HCT116 (cell line): ENCODE measurements at regions not wholly inside any gene's neighbourhood (a gene's known extent, or its start where the extent isn't known, plus 50 kb on each side); places are given as distances from the start of the nearest gene placed in this dataset.

Source experiments
- ATAC-seq: fragments of 200-7000 bp; cut with Tn5 transposase; 2 replicates; pipeline ENCODE4 v1.9.1; 2020; ENCODE audit warnings: mild to moderate bottlenecking, moderate library complexity
- BruUV-seq: library from RNA; stranded (reverse); fragments of 400-500 nt; replicated peaks from 2 replicates; lab custom pipeline; 2021; lab: Mats Ljungman, UMichigan
- CTCF ChIA-PET: fragments of 300-600 bp; sonication (Branson Sonifier 250); formaldehyde crosslinking; loops from one replicate; lab custom pipeline; 2021; ENCODE audit warnings: antibody characterized with exemption; lab: Charles Lee
- POLR2A ChIA-PET: fragments of 300-600, 350-600 bp; sonication (Branson Sonifier 250); formaldehyde crosslinking; loops from one replicate; lab custom pipeline; 2021; ENCODE audit warnings: antibody characterized with exemption; lab: Charles Lee
- RAD21 ChIA-PET, 2 experiments: fragments of 300-600 bp; sonication (Branson Sonifier 250); formaldehyde crosslinking; loops; one replicate each; lab custom pipeline; 2023; ENCODE audit warnings: low total read pairs in 2 of 2; ENCODE audit not compliant: uncharacterized antibody in 2 of 2, unreplicated experiment in 2 of 2, low non-redundant PET in 1 of 2; lab: Charles Lee
- DNase-seq: peaks from one replicate; pipeline ENCODE4 v3.0.0-alpha.2; 2010; ENCODE audit warnings: low read depth, low spot score
- H2AFZ ChIP-seq: fragments of 200-600 bp; shearing (Covaris generic), sonication (generic); 2 replicates; pipeline ENCODE4 v1.6.1; 2017; ENCODE audit warnings: low read depth, mixed run types, mixed read lengths, antibody characterized with exemption, low read length; ENCODE audit not compliant: poor library complexity, severe bottlenecking
- H3K27ac ChIP-seq: 2 replicates; pipeline ENCODE4 v1.5.1; 2012; ENCODE audit warnings: low read depth, low read length
- H3K27me3 ChIP-seq: fragments of 200-600 bp; sonication (generic); 2 replicates; pipeline ENCODE4 v1.6.1; 2016; ENCODE audit warnings: mixed run types, low read length, mixed read lengths; ENCODE audit not compliant: insufficient read depth
- H3K36me3 ChIP-seq, 2 experiments: fragments of 200-500 bp in 1 of 2; fragments of 200-600 bp in 1 of 2; sonication (Bioruptor generic) in 1 of 2; sonication (generic) in 1 of 2; 2 replicates each; pipeline versions ENCODE4 v1.5.1 to v1.6.1; 2014 to 2016; ENCODE audit warnings: low read length in 2 of 2, inconsistent platforms in 1 of 2, mixed read lengths in 1 of 2, mixed run types in 1 of 2; ENCODE audit not compliant: insufficient read depth in 2 of 2, control insufficient read depth in 1 of 2
- H3K4me1 ChIP-seq, 2 experiments: fragments of 200-600 bp in 1 of 2; sonication (generic) in 1 of 2; 2 replicates each; pipeline versions ENCODE4 v1.5.1 to v1.6.1; 2012 to 2017; ENCODE audit warnings: low read length in 2 of 2, inconsistent platforms in 1 of 2, mild to moderate bottlenecking in 1 of 2, mixed read lengths in 1 of 2, mixed run types in 1 of 2, moderate library complexity in 1 of 2; ENCODE audit not compliant: insufficient read depth in 2 of 2, control insufficient read depth in 1 of 2
- H3K4me2 ChIP-seq: fragments of 200-600 bp; sonication (generic); 2 replicates; pipeline ENCODE4 v1.6.1; 2017; ENCODE audit warnings: mixed run types, low read length, mixed read lengths
- H3K4me3 ChIP-seq, 2 experiments: fragments of 200-600 bp in 1 of 2; sonication (generic) in 1 of 2; replicated peaks in 1 of 2; 2 replicates each; pipeline ENCODE4 v1.5.1; 2011 to 2016; ENCODE audit warnings: low read length in 2 of 2, control low read depth in 1 of 2, low read depth in 1 of 2, mild to moderate bottlenecking in 1 of 2, mixed read lengths in 1 of 2, mixed run types in 1 of 2
- H3K79me2 ChIP-seq: fragments of 200-600 bp; sonication (generic); 2 replicates; pipeline ENCODE4 v1.6.1; 2017; ENCODE audit warnings: mild to moderate bottlenecking, mixed run types, low read length, moderate library complexity, mixed read lengths; ENCODE audit not compliant: insufficient read depth
- H3K9ac ChIP-seq: fragments of 200-600 bp; sonication (generic); 2 replicates; pipeline ENCODE4 v1.6.1; 2016; ENCODE audit warnings: low read length, mixed read lengths
- H3K9me2 ChIP-seq: fragments of 200-600 bp; sonication (generic), shearing (Covaris generic); 2 replicates; pipeline ENCODE4 v1.6.1; 2017; ENCODE audit warnings: mixed run types, mild to moderate bottlenecking, moderate library complexity; ENCODE audit not compliant: insufficient read depth
- H3K9me3 ChIP-seq, 2 experiments: fragments of 200-500 bp in 1 of 2; fragments of 200-600 bp in 1 of 2; sonication (Bioruptor generic) in 1 of 2; sonication (generic) in 1 of 2; 2 replicates each; pipeline ENCODE4 v1.6.1; 2014 to 2017; ENCODE audit warnings: low read length in 2 of 2, mixed read lengths in 2 of 2, inconsistent platforms in 1 of 2, low read depth in 1 of 2, mild to moderate bottlenecking in 1 of 2, mixed run types in 1 of 2, moderate library complexity in 1 of 2; ENCODE audit not compliant: control insufficient read depth in 1 of 2, insufficient read depth in 1 of 2
- H4K20me1 ChIP-seq: fragments of 200-600 bp; sonication (generic), shearing (Covaris generic); 2 replicates; pipeline ENCODE4 v1.6.1; 2017; ENCODE audit warnings: mixed run types, mild to moderate bottlenecking, moderate library complexity; ENCODE audit not compliant: insufficient read depth
- CEBPB ChIP-seq: IDR thresholded peaks from 2 replicates; pipeline ENCODE4 v1.6.1; 2012; ENCODE audit warnings: low read depth
- EGR1 ChIP-seq: IDR thresholded peaks from 2 replicates; pipeline ENCODE4 v1.6.1; 2012; ENCODE audit warnings: low read depth
- ELF1 ChIP-seq: IDR thresholded peaks from 2 replicates; pipeline ENCODE4 v1.6.1; 2012; ENCODE audit warnings: low read depth, borderline replicate concordance
- EZH2 ChIP-seq: fragments of 200-600 bp; sonication (generic); IDR thresholded peaks from 2 replicates; pipeline ENCODE4 v1.6.1; 2017; ENCODE audit warnings: antibody characterized with exemption, mixed run types
- FOSL1 ChIP-seq: IDR thresholded peaks from 2 replicates; pipeline ENCODE4 v1.6.1; 2012; ENCODE audit warnings: low read depth
- POLR2A ChIP-seq: IDR thresholded peaks from 2 replicates; pipeline ENCODE4 v1.7.0; 2011; ENCODE audit warnings: borderline replicate concordance; ENCODE audit not compliant: insufficient read depth, insufficient read length; ENCODE audit errors: extremely low read depth
- POLR2AphosphoS5 ChIP-seq: IDR thresholded peaks from 2 replicates; pipeline ENCODE4 v1.6.1; 2011; ENCODE audit warnings: mild to moderate bottlenecking, low read depth, low read length, moderate library complexity
- RAD21 ChIP-seq: IDR thresholded peaks from 2 replicates; pipeline ENCODE4 v1.6.1; 2012; ENCODE audit warnings: low read depth, mild to moderate bottlenecking
- SIN3A ChIP-seq: IDR thresholded peaks from 2 replicates; pipeline ENCODE4 v1.6.1; 2012; ENCODE audit warnings: low read depth
- SP1 ChIP-seq: IDR thresholded peaks from 2 replicates; pipeline ENCODE4 v1.6.1; 2012; ENCODE audit warnings: low read depth
- SRF ChIP-seq: IDR thresholded peaks from 2 replicates; pipeline ENCODE4 v1.6.1; 2012; ENCODE audit warnings: low read depth
- TCF7L2 ChIP-seq: IDR thresholded peaks from 2 replicates; pipeline ENCODE4 v1.7.0; 2011; ENCODE audit warnings: borderline replicate concordance, inconsistent platforms; ENCODE audit not compliant: insufficient read depth, insufficient read length; ENCODE audit errors: extremely low read depth
- YY1 ChIP-seq: IDR thresholded peaks from 2 replicates; pipeline ENCODE4 v1.6.1; 2011; ENCODE audit warnings: low read length, low read depth, moderate library complexity, mild to moderate bottlenecking; ENCODE audit not compliant: insufficient replicate concordance; ENCODE audit errors: extremely low read depth
- ZFX ChIP-seq: fragments of 450-650 bp; IDR thresholded peaks from 2 replicates; pipeline ENCODE4 v1.6.1; 2017
- ZNF274 ChIP-seq: fragments of 200-500 bp; sonication (Bioruptor generic); IDR thresholded peaks from 2 replicates; pipeline ENCODE4 v1.6.1; 2014; ENCODE audit warnings: mild to moderate bottlenecking, low read depth, low read length, inconsistent platforms
- intact Hi-C: fragments of 100-400 bp; cut with micrococcal nuclease; formaldehyde crosslinking; loops from 2 replicates; pipeline ENCODE4 v1.10.0; 2022
- TF ChIP-seq, protein P1 (sequence below): IDR thresholded peaks from 2 replicates; pipeline ENCODE4 v1.6.1; 2012
- TF ChIP-seq, protein P2 (sequence below): IDR thresholded peaks from 2 replicates; pipeline ENCODE4 v1.6.1; 2011; ENCODE audit warnings: mild to moderate bottlenecking, low read length, moderate library complexity; ENCODE audit not compliant: insufficient replicate concordance; ENCODE audit errors: extremely low read depth
- TF ChIP-seq, protein P3 (sequence below), 3 experiments: fragments of 200-600 bp in 1 of 3; sonication (generic) in 1 of 3; IDR thresholded peaks in 2 of 3; conservative IDR thresholded peaks in 1 of 3; 2 replicates each; pipeline ENCODE4 v1.5.1; 2012 to 2017; ENCODE audit warnings: low read depth in 2 of 3, low read length in 2 of 3, antibody characterized with exemption in 1 of 3, borderline replicate concordance in 1 of 3, control low read depth in 1 of 3, mild to moderate bottlenecking in 1 of 3, mixed read lengths in 1 of 3, mixed run types in 1 of 3, moderate library complexity in 1 of 3; ENCODE audit not compliant: insufficient read depth in 1 of 3

DNA sequence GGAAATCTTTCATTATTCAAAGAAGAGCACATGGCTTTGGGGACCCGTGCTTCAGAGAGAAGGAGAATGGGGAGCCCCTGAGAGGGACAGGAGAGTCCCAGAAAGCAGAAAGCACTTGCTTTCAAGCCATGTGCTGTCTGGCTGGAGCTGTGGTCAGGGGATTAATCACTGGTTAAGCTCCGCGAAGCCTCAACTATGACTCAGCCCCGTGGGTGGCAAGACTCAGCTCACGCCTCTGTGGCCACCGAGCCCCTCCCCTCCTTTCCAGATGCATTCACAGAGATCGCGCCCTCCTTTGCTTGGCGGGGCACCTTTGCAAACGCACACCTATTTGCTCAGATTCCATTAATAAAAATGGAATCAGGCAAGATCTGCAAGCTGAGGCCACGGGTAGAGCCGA is 202.9 kb upstream of the TCERG1L start:
- CTCF ChIA-PET = no interaction called here
- no TSS peak for BruUV-seq
- Histone ChIP-seq H3K9me3 (no peaks in the 10 kb centered on the region), H3K36me3 (no peaks in the 10 kb centered on the region), H2AFZ (no peak overlapping the region), H4K20me1 (no peaks in the 10 kb centered on the region), H3K27me3 (0 out of 2 replicates have a peak, but pooled peaks cover 6% of the 10 kb centered on the region), H3K4me3 (no peak overlapping the region), H3K79me2 (no peaks in the 10 kb centered on the region), H3K9me2 (no peaks in the 10 kb centered on the region), H3K4me2 (no peak overlapping the region), H3K9ac (no peak overlapping the region), H3K4me1 (no peaks in the 10 kb centered on the region), H3K27ac (no peak overlapping the region)
- POLR2A ChIA-PET = no interaction called here
- ATAC-seq (peak; percentile 59; the same call in 1 of the 2 replicates), DNase-seq (no peak)
- RAD21 ChIA-PET = no interaction called here
- intact Hi-C loops = no loop called here
- TF ChIP-seq, protein P1, sequence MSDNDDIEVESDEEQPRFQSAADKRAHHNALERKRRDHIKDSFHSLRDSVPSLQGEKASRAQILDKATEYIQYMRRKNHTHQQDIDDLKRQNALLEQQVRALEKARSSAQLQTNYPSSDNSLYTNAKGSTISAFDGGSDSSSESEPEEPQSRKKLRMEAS = 0 out of 2 replicates have a peak, but pooled peaks have one; percentile 24
- TF ChIP-seq SIN3A (no peak), EGR1 (peak; percentile 42; the same call in 1 of the 2 replicates), POLR2AphosphoS5 (no peak)

DNA sequence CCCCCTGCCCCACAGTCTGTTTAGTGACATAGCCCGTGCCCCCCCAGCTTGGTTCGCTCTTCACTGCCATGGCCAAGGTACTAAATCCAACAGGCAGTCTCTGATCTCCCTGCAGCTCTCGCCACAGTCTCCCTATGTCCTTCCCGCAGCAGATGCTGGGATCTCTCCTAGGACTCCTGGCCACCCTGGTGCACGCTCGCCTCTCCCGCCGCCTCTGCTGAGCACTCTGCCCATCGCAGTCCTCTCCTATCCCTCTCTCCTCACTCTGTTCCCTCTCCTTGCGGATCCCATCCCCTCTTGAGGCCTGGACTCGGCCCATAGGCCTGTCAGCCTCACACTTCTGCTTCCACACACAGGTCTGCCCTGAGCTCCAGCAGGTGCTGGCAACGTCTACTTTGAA is 204.8 kb upstream of the TCERG1L start:
- no peak for DNase-seq
- ChIA-PET RAD21 (no interaction called here), CTCF (no interaction called here), POLR2A (no interaction called here)
- Histone ChIP-seq H3K9me3 (no peaks in the 10 kb centered on the region), H4K20me1 (no peaks in the 10 kb centered on the region), H3K9ac (no peak overlapping the region), H3K4me3 (no peak overlapping the region), H3K4me1 (no peaks in the 10 kb centered on the region), H3K36me3 (no peaks in the 10 kb centered on the region), H3K27ac (no peak overlapping the region), H3K27me3 (0 out of 2 replicates have a peak, but pooled peaks cover 6% of the 10 kb centered on the region), H2AFZ (no peak overlapping the region), H3K79me2 (no peaks in the 10 kb centered on the region), H3K9me2 (no peaks in the 10 kb centered on the region), H3K4me2 (no peak overlapping the region)
- intact Hi-C loops = no loop called here
- no TSS peak for BruUV-seq
- ATAC-seq = no peak
- no peak for TF ChIP-seq TCF7L2
- TF ChIP-seq FOSL1 = no peak
- no peak for TF ChIP-seq POLR2AphosphoS5
- no peak for TF ChIP-seq YY1
- no peak for TF ChIP-seq RAD21
- no peak for TF ChIP-seq SRF
- TF ChIP-seq, protein P2, sequence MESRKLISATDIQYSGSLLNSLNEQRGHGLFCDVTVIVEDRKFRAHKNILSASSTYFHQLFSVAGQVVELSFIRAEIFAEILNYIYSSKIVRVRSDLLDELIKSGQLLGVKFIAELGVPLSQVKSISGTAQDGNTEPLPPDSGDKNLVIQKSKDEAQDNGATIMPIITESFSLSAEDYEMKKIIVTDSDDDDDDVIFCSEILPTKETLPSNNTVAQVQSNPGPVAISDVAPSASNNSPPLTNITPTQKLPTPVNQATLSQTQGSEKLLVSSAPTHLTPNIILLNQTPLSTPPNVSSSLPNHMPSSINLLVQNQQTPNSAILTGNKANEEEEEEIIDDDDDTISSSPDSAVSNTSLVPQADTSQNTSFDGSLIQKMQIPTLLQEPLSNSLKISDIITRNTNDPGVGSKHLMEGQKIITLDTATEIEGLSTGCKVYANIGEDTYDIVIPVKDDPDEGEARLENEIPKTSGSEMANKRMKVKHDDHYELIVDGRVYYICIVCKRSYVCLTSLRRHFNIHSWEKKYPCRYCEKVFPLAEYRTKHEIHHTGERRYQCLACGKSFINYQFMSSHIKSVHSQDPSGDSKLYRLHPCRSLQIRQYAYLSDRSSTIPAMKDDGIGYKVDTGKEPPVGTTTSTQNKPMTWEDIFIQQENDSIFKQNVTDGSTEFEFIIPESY = no peak
- TF ChIP-seq, protein P3, sequence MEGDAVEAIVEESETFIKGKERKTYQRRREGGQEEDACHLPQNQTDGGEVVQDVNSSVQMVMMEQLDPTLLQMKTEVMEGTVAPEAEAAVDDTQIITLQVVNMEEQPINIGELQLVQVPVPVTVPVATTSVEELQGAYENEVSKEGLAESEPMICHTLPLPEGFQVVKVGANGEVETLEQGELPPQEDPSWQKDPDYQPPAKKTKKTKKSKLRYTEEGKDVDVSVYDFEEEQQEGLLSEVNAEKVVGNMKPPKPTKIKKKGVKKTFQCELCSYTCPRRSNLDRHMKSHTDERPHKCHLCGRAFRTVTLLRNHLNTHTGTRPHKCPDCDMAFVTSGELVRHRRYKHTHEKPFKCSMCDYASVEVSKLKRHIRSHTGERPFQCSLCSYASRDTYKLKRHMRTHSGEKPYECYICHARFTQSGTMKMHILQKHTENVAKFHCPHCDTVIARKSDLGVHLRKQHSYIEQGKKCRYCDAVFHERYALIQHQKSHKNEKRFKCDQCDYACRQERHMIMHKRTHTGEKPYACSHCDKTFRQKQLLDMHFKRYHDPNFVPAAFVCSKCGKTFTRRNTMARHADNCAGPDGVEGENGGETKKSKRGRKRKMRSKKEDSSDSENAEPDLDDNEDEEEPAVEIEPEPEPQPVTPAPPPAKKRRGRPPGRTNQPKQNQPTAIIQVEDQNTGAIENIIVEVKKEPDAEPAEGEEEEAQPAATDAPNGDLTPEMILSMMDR (IDR thresholded peaks at IDR 0.05 in 2 of 3, conservative IDR thresholded peaks at IDR 0.05 in 1 of 3; ENCODE audit: borderline replicate concordance in 1 of 3, insufficient read depth in 1 of 3, low read depth in 2 of 3, low read length in 2 of 3) = no peak
- no peak for TF ChIP-seq EZH2
- TF ChIP-seq ZNF274 = no peak
- TF ChIP-seq POLR2A = no peak
- no peak for TF ChIP-seq SP1
- no peak for TF ChIP-seq ZFX
- no peak for TF ChIP-seq EGR1
- TF ChIP-seq ELF1 = no peak
- TF ChIP-seq, protein P1 = no peak
- no peak for TF ChIP-seq CEBPB
